Activated CD4-positive, CD25-positive, alpha-beta regulatory T cell treated with anti-CD3 and anti-CD28 coated beads, Interleukin-2, amount 50 U/mL, for 72 hours (primary cell): ENCODE measurements at regions not wholly inside any gene's neighbourhood (a gene's known extent, or its start where the extent isn't known, plus 50 kb on each side); places are given as distances from the start of the nearest gene placed in this dataset.
"Not testable (repeated sequence)": the region's sequence is repeated elsewhere in the genome, so short reads cannot be mapped to it uniquely, and the experiment has no call there.

Source experiments
- DNase-seq: peaks from one replicate; pipeline ENCODE4 v3.0.0; 2021

GRCh38 chr6:100084991-100085364, 91.0 kb upstream of the MCHR2 start:
- no peak for DNase-seq

GRCh38 chr6:100084316-100084990, 90.4 kb upstream of the MCHR2 start:
- no peak for DNase-seq

- DNase-seq = no peak
Measured at GRCh38 chr6:100078509-100078908, 84.5 kb upstream of the MCHR2 start.

- no peak for DNase-seq
Measured at GRCh38 chr6:100065348-100065747, 71.3 kb upstream of the MCHR2 start.

- no peak for DNase-seq
Measured at GRCh38 chr6:100062621-100063020, 68.6 kb upstream of the MCHR2 start.

- no peak for DNase-seq
Measured at GRCh38 chr6:100057941-100058340, 63.9 kb upstream of the MCHR2 start.

GRCh38 chr6:100050550-100050949, 56.5 kb upstream of the MCHR2 start:
- DNase-seq = no peak

- DNase-seq = not testable (repeated sequence)
Measured at GRCh38 chr6:100043961-100044360, 49.9 kb upstream of the MCHR2 start.
